ENCODE measurements at regions not wholly inside any gene's neighbourhood (a gene's known extent, or its start where the extent isn't known, plus 50 kb on each side); places are given as distances from the start of the nearest gene placed in this dataset.
"Not testable (repeated sequence)": the region's sequence is repeated elsewhere in the genome, so short reads cannot be mapped to it uniquely, and the experiment has no call there.

DNA sequence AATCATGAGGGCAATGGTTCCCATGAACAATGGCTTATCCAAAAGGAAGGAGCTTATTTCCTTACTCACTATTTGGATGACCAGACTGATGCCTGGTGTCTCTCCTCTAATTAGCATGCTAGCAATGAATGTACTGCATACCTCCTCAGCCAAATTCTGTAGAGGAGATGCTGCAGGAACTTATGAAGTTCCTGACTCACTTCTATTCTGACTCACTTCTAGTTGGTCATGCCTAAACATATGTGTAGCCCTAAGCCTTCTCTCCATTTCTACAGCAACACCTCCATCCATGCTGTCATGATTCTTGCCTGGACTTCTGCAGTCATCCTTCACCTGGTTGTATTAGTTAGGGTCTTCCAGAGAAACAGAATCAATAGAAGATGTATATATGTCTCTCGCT lies 59.9 kb upstream of the MRPS9 start:
- DNase-seq = no peak

DNA sequence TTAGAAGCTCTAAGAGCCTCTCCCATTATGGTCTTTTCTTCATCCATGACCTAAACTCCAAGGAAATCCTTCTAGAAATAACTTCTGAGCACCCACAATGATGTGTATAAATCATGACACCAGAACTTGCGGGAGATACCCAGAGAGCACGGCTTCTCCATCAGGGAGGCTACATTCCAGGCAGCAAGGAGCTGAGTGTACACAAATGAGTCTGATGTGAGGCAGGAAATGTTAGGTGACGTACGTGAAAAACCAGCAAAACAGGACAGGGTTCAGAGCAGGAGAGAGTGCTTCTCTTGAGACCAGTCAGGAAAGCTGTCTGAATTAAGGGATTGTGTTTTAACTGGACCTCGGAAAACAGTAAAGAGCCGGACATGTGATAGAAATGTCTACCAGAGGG lies 58.1 kb upstream of the MRPS9 start:
- not testable (repeated sequence) for DNase-seq

DNA sequence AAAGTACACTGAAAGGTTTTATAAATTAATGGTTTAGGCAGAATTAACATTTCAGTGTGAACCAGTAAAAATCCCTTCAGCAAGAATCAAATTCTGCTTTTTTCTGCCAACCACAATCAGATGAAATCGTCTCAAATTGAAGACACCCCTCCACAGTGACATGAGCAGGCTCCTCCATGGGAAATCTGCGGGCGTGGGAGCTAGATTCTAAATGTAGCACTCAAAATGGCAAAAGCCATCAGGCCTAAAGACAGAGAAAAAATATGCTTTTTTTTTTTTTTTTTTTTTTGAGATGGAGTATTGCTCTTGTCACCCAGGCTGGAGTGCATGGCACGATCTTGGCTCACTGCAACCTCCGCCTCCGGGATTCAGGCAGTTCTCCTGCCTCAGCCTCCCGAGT lies 55.8 kb upstream of the MRPS9 start:
- DNase-seq = no peak

All from CD4-positive, alpha-beta T cell treated with Interleukin-4 for 4 hours (primary cell).